Gastroesophageal sphincter (tissue), 4 donors: ENCODE measurements at regions not wholly inside any gene's neighbourhood (a gene's known extent, or its start where the extent isn't known, plus 50 kb on each side); places are given as distances from the start of the nearest gene placed in this dataset.

Source experiments
- ATAC-seq: fragments of 150-250 bp; one replicate; pipeline ENCODE4 v1.9.1; 2016; ENCODE audit warnings: mild to moderate bottlenecking, moderate library complexity
- H3K27ac ChIP-seq, 4 donors: fragments of 200-600 bp; sonication (generic) in 3 of 4; 1 replicate in 3 of 4; 2 replicates in 1 of 4; pipeline ENCODE4 v1.5.1; 2016 to 2019
- H3K27me3 ChIP-seq: fragments of 200-600 bp; sonication (generic); one replicate; pipeline ENCODE4 v1.5.1; 2019
- H3K36me3 ChIP-seq, 2 donors: fragments of 200-600 bp; sonication (generic); one replicate each; pipeline ENCODE4 v1.5.1; 2019; ENCODE audit warnings: control low read depth in 1 of 2
- H3K4me1 ChIP-seq, 3 donors: fragments of 200-600 bp; sonication (generic); 1 replicate in 2 of 3; 2 replicates in 1 of 3; pipeline ENCODE4 v1.5.1; 2016 to 2019; ENCODE audit warnings: control low read depth in 2 of 3
- H3K4me3 ChIP-seq, 2 donors: fragments of 200-600 bp; sonication (generic); one replicate each; pipeline ENCODE4 v1.5.1; 2019; ENCODE audit warnings: mild to moderate bottlenecking in 1 of 2, moderate library complexity in 1 of 2
- H3K9me3 ChIP-seq, 3 donors: fragments of 200-600 bp; sonication (generic); one replicate each; pipeline ENCODE4 v1.5.1; 2017 to 2019; ENCODE audit warnings: control low read depth in 2 of 3
- CTCF ChIP-seq, 4 experiments: fragments of 200-600 bp in 2 of 4; fragments of 450-650 bp in 2 of 4; sonication (generic) in 1 of 4; IDR thresholded peaks; one replicate each; pipeline ENCODE4 v1.5.1; 2017 to 2019; ENCODE audit warnings: antibody characterized with exemption in 4 of 4, mild to moderate bottlenecking in 2 of 4, moderate library complexity in 2 of 4
- EP300 ChIP-seq: sonication (generic); formaldehyde crosslinking; IDR thresholded peaks from one replicate; pipeline ENCODE4 v1.6.1; 2017; ENCODE audit warnings: antibody characterized with exemption, mild to moderate bottlenecking
- POLR2A ChIP-seq, 2 donors: fragments of 450-650 bp; IDR thresholded peaks; one replicate each; pipeline ENCODE4 v1.6.1; 2017; ENCODE audit warnings: antibody characterized with exemption in 2 of 2, mild to moderate bottlenecking in 2 of 2, moderate library complexity in 1 of 2
- POLR2AphosphoS5 ChIP-seq: sonication (generic); formaldehyde crosslinking; IDR thresholded peaks from one replicate; pipeline ENCODE4 v1.6.1; 2017; ENCODE audit warnings: antibody characterized with exemption
- WGBS, 2 donors: methylation state at CpG; one replicate each; pipeline ENCODE4 v1.1.5; 2018; ENCODE audit warnings: low coverage in 1 of 2; 5-methylcytosine and 5-hydroxymethylcytosine counted together

- H3K36me3 ChIP-seq = no peaks in the 10 kb centered on the region
- 29 to 57% methylated on average over 1 to 2 of the region's 3 CpGs for WGBS, 2 donors
- H3K9me3 ChIP-seq = no peaks in the 10 kb centered on the region
- H3K27me3 ChIP-seq = peaks cover 9% of the 10 kb centered on the region
- no peaks in the 10 kb centered on the region for H3K4me1 ChIP-seq
- no peak overlapping the region for H3K27ac ChIP-seq
- TF ChIP-seq EP300 (no peak), POLR2AphosphoS5 (no peak), CTCF (IDR thresholded peaks at IDR 0.05) (no peak), POLR2A (IDR thresholded peaks at IDR 0.05) (no peak)
- H3K4me3 ChIP-seq = no peak overlapping the region
- no peak for ATAC-seq
Measured at GRCh38 chr18:57241869-57242268, 95.0 kb downstream of the BOD1L2 start.

GRCh38 chr18:57242285-57242684 lies 95.4 kb downstream of the BOD1L2 start:
- TF ChIP-seq CTCF (IDR thresholded peaks at IDR 0.05) (no peak), POLR2AphosphoS5 (no peak)
- H3K9me3 ChIP-seq = no peaks in the 10 kb centered on the region
- no peak for ATAC-seq
- H3K4me1 ChIP-seq = no peaks in the 10 kb centered on the region
- no peak overlapping the region for H3K27ac ChIP-seq
- WGBS, 2 donors = 63 to 84% methylated on average over 2 of the region's 2 CpGs
- H3K27me3 ChIP-seq = peaks cover 9% of the 10 kb centered on the region
- no peaks in the 10 kb centered on the region for H3K36me3 ChIP-seq
- H3K4me3 ChIP-seq = no peak overlapping the region

- no peak overlapping the region for H3K27ac ChIP-seq
- no peaks in the 10 kb centered on the region for H3K9me3 ChIP-seq
- no peaks in the 10 kb centered on the region for H3K36me3 ChIP-seq
- TF ChIP-seq EP300 (no peak), POLR2AphosphoS5 (no peak), CTCF (IDR thresholded peaks at IDR 0.05) (no peak), POLR2A (IDR thresholded peaks at IDR 0.05) (no peak)
- no peak overlapping the region for H3K4me3 ChIP-seq
- no peak for ATAC-seq
- peaks cover 9% of the 10 kb centered on the region for H3K27me3 ChIP-seq
- no peaks in the 10 kb centered on the region for H3K4me1 ChIP-seq
- 33 to 66% methylated on average over 4 to 8 of the region's 8 CpGs for WGBS, 2 donors
Measured at GRCh38 chr18:57243624-57244179, 96.8 kb downstream of the BOD1L2 start.

- 53 to 83% methylated on average over 1 to 4 of the region's 7 CpGs for WGBS, 2 donors
- Histone ChIP-seq H3K27me3 (no peaks in the 10 kb centered on the region), H3K4me1 (no peaks in the 10 kb centered on the region), H3K27ac (no peak overlapping the region), H3K36me3 (no peaks in the 10 kb centered on the region), H3K4me3 (no peak overlapping the region), H3K9me3 (no peaks in the 10 kb centered on the region)
- ATAC-seq = no peak
- no peak for TF ChIP-seq POLR2A (IDR thresholded peaks at IDR 0.05)
- TF ChIP-seq EP300 = no peak
- TF ChIP-seq POLR2AphosphoS5 = no peak
- no peak for TF ChIP-seq CTCF (IDR thresholded peaks at IDR 0.05)
Measured at GRCh38 chr18:57249179-57249578, 102.3 kb downstream of the BOD1L2 start.

- WGBS, 2 donors = 83 to 85% methylated on average over 2 of the region's 3 CpGs
Measured at GRCh38 chr18:57249883-57250282, 102.5 kb upstream of the ST8SIA3 start.

More at GRCh38 chr18:57249883-57250282, 102.5 kb upstream of the ST8SIA3 start:
- TF ChIP-seq CTCF (IDR thresholded peaks at IDR 0.05) (no peak), POLR2A (IDR thresholded peaks at IDR 0.05) (no peak), POLR2AphosphoS5 (no peak), EP300 (no peak)
- Histone ChIP-seq H3K36me3 (no peaks in the 10 kb centered on the region), H3K27me3 (no peaks in the 10 kb centered on the region), H3K9me3 (no peaks in the 10 kb centered on the region), H3K4me3 (no peak overlapping the region), H3K27ac (no peak overlapping the region), H3K4me1 (no peaks in the 10 kb centered on the region)
- ATAC-seq = no peak
